Hematopoietic multipotent progenitor cell treated with erythropoietin and hydrocortisone succinate and interleukin-3 and kit ligand, for 8 days (in vitro differentiated cells): ENCODE measurements at regions not wholly inside any gene's neighbourhood (a gene's known extent, or its start where the extent isn't known, plus 50 kb on each side); places are given as distances from the start of the nearest gene placed in this dataset.
A peak's percentile ranks its signal among the peaks of the same experiment; 100 is the strongest.

Experiments
- DNase-seq: peaks from one replicate; pipeline ENCODE4 v3.0.0-alpha.2; 2015

DNA sequence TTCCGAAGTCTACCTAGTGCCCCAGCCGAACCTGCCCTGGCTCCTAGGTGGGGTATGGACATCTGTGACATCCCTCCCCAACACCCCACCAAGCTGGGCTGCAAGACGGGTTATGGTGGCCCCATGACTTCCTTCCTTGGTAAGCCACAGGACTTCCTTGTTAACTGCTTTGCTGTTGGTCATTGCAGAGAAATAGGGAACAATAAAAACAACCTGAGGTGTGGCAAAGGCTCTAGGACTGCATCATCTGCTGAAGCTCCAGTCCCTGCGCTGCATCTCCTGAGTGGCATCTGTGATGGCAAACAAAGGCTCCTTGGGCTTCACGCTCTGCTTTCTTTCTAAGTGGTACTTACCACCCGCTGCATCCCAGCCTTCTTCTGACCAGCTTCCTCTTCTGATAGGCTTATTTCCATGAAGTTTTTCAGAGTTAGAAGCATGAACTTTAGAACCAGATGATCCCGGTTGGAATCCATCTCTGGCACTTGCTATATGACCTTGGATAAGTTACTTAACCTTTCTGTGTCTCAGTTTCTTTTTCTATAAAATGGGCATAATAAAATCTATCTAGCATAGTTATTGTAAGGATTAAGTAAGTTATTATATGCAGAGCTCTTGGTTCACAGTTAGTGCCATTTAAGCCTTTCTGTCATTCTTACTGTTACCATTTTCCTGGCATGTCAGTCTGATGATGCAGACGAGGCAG, 216.8 kb downstream of the RPS24 start:
- DNase-seq = peak; percentile 8

DNA sequence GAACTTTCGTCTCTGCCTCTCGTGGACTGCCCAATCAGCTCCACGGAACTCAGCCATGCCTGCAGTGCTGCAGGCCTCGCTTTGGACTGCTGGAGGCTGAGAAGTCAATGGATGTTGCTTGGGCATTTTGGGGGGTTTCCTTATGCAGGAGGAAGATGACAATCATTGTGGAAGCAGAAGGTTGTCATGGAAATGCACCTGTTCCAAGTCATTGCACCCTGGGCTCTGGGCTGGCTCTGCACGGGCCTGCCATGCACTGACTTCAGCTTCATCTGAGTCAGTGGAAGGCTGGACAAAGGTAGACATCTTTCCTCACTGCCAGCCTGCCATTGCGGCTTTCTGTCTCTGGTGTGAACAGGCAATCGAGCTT, 217.3 kb downstream of the RPS24 start:
- no peak for DNase-seq

- DNase-seq = no peak
Measured at GRCh38 chr10:78252286-78252685, 218.6 kb downstream of the RPS24 start.

DNA sequence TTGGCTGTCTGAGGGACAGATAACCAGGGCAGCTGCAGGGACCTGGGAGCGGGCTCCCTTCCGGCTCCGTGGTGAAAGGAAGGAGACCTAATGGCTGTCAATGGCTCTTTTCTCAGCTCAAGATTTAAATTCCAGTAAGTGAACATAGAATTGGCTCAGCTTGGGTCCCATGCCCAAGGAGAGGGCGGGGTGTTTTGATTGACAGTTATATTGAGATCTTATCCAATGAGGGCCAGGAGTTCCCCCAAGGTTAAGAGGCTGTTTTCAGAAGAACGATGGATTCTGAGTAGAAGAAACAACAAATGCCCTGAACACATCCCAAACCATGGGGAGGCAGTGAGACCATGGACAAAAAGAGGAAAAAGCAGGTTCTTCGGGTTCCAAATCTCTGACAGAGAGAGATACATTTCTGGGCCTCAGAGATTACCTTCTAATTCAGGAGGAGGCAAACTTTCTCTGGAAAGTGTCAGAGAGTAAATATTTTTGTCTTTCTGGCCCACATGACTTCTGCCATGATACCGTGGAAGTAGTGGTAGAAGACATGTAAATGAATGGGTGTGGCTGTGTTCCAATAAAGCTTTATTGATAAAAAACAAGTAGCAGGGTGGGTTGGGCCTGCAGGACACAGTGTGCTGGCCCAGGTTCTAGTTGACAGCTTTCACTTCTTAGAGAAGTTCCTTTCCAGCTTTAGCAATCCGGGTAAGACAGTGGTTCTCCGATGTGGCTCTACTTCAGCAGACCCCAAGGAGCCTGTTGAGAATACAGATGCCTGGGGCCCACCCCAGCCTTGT, 219.6 kb downstream of the RPS24 start:
- no peak for DNase-seq

DNA sequence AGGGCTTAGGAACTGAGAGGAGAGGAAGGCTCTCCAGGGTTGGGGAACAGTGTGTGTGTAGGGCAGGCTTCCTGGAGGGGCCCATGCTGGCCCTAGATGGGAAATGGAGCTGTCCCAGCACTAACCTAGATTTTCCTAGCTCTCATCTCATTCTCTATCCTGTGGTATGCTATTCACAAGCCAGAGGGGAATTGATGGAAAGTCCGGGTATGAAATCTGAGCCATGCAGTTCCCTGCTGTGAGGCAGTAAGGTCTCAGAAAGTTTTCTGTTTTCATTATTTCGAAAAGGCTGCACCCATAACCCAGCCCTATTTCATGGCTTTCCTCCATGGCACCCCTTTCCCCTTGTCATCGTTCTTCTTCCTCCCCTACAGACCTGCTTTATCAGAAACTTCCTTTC, 220.3 kb downstream of the RPS24 start:
- no peak for DNase-seq

GRCh38 chr10:78255214-78255613, 221.6 kb downstream of the RPS24 start:
- DNase-seq = no peak

GRCh38 chr10:78255796-78256638, 222.4 kb downstream of the RPS24 start:
- peak; percentile 56 for DNase-seq

- no peak for DNase-seq
Measured at GRCh38 chr10:78258323-78259030, 224.8 kb downstream of the RPS24 start.

GRCh38 chr10:78259391-78259790, 225.7 kb downstream of the RPS24 start:
- DNase-seq = no peak

DNA sequence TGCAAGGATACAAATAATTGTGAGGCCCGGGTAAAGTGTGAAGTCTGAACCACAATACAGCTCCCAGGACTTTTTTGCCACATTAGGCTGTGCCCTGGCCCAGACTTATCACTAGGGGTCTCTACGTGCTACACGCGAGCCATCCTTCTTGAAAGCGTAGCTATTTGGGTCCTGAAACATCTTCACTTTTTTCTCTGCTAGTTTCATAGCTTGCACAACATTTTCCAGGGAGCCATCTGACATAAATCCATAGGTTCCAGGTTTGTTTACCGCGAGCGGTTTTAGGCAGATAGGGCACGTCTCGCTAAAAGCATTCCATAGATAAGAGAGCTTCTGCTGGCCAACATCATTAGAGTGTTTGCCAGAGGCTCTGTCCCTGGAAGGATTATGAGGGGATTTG, 226.5 kb downstream of the RPS24 start:
- DNase-seq = no peak

- no peak for DNase-seq
Measured at GRCh38 chr10:78260680-78261079, 227.0 kb downstream of the RPS24 start.

DNA sequence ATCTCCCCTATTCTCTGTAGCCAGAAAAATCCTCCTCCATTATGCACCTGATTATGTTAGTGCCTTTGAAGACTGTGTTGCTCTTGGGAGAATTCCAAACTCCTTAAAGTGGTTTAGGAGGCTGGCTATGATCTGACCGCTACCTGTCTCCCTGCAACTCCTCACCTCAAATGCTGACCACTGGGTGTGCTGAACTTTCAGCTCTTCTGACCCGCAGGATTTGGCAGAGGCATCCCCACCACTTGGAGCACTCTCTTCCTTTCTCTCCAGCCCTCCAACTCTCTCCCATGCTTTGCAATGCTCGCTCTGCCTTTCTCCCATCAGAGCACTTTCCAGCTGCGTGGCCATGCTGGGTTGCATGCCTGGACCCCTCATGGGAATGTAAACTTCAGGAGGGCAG, 227.6 kb downstream of the RPS24 start:
- DNase-seq = no peak

- no peak for DNase-seq
Measured at GRCh38 chr10:78262860-78263259, 229.2 kb downstream of the RPS24 start.

DNA sequence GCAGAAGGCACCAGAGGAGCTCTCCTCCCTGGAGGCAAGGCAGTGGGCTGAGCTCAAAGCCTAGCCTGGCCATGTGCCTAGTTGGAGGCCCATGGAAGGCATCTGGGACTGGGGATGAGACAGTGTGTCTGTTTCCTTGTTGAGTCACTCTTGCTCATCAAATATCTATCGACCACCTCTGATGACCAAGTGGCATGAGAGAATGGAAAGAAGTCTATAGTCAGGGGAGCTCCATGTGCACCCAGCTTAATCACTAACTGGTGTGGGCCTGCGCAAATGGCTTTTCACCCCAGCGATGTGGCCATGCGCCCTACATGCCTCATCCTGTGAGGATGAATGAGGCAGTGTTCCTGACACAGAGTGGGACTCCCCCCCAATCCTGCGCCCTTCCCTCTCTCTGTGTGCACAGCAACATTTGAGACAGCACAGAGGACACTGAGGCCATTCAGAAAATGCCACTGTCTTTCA, 229.9 kb downstream of the RPS24 start:
- DNase-seq = no peak

DNA sequence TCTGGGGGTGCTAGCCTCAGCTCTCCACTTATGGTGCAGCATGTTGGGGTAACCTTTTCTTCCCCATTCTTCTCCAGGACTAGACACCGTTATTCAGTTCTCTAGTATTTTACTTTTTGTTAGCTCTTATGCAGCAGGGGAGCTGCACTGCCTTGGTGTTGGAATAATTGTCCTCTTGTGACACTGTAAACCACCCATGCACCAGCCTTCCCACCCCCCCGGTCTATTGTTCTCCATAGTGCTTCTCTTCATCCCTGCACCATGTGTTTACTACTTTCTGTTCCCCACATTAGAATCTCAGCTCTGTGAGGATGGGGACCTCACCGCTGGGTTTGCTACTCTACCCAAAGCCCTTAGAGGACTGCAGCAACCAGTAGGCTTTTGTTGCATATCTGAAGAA, 230.7 kb downstream of the RPS24 start:
- DNase-seq = no peak

GRCh38 chr10:78266741-78267469, 233.2 kb downstream of the RPS24 start:
- no peak for DNase-seq

DNA sequence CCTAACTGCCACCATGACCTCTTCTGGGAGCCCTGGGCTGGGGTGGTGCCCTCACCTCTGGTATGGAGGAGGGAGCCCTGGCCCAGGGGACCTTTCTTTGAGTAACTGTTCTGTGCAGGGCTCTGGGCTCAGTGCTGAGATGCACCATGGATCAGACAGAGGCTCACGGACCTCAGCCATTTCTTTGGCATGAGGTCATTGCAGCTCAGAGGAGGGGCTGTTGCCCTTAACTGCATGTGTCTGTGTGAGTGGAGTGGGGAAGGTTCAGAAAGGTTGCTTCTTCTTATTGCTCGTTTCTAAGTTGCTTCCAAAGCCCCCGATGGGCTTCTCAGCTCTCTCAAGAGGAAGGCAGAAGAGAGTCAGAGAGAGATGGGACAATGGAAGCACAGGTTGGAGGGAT, 233.9 kb downstream of the RPS24 start:
- no peak for DNase-seq

DNA sequence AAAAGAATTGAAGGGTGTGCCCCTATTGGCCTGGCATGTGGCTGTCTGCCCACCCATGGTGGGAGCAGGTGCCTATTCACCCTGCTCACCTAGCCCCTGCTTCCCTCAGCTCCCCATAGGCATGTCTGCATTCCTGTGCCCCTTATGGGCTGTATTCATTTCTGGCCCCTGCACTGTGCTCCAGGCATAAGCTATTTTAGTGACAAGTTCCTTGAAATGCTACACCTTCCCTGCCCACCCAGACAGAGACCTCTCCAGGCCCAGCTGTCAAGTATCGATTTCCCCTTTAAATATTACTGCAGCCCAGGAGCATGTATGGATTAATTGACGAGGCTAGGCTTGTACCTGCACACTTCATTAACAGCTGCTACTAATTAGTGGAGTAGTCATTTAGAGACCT, 235.4 kb downstream of the RPS24 start:
- no peak for DNase-seq

DNA sequence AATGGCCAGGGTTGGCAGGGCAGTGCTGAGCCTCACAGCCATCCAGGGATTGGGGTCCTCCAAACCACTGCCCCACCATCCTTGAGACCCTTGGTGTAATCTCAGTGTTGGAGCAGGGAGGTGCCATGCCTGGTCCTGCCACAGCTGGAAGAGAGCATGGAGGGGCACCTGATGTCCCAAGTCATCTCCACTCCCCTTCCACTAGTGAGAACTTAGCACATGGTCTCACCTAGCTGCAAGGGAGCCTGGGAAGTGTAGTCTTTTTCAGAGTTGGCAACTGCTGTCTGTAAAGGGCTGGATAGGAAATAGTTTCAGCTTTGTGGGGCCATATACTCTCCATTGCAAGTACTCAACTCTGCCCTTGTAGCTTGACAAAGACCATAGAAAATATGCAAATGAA, 238.7 kb downstream of the RPS24 start:
- DNase-seq = no peak

DNA sequence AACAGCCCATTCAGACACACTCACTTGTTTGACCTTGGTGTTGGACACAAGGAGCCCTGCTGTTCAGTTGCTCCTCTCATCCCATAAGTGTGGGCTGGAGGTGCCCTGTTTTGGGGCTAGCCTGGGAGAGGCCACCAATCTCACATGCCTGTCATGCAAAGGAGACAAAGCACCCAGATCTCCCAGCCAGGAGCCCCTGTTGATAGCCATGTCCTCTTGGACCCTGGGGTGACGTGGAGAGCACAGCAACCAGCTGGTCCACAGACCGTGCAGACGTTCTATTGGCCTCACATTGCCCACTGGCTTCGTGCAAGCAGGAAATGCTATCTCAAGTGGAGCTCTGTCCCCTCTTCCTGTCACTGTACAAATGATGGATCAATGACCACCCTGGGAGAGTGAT, 240.8 kb downstream of the RPS24 start:
- no peak for DNase-seq

DNA sequence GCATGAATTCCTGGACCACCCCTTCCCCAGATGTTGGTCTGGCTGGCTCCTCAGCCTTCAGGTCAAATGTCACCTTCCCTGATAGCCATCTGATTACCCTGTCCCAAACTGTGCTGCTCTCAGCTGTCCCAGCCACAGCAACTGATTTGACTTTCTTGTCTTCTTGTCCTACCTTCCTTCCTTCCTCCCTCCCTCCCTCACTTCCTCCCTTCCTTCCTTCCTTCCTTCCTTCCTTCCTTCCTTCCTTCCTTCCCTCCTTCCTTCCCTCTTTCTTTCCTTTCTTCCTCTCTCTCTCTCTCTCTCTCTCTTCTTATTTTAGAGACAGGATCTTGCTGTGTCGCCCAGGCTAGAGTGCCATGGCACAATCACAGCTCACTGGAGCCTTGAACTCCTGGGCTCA, 242.5 kb downstream of the RPS24 start:
- DNase-seq = no peak
